Liver (tissue), 8 donors: ENCODE measurements at regions not wholly inside any gene's neighbourhood (a gene's known extent, or its start where the extent isn't known, plus 50 kb on each side); places are given as distances from the start of the nearest gene placed in this dataset.

Experiments used
- DNase-seq: peaks from one replicate; pipeline ENCODE4 v3.0.0-alpha.2; 2017; ENCODE audit warnings: low spot score
- H3K27ac ChIP-seq, 2 donors: one replicate each; pipeline ENCODE4 v1.7.0; 2013; ENCODE audit warnings: inconsistent platforms in 2 of 2, low read length in 2 of 2, control low read depth in 1 of 2, low read depth in 1 of 2, mild to moderate bottlenecking in 1 of 2
- H3K27me3 ChIP-seq, 4 donors: one replicate each; pipeline versions ENCODE4 v1.6.1 to v1.7.0; 2013; ENCODE audit warnings: low read length in 3 of 4, inconsistent platforms in 1 of 4, mild to moderate bottlenecking in 1 of 4, moderate library complexity in 1 of 4; ENCODE audit not compliant: control insufficient read depth in 4 of 4, insufficient read depth in 4 of 4
- H3K36me3 ChIP-seq, 4 donors: one replicate each; pipeline versions ENCODE4 v1.6.1 to v1.7.0; 2013; ENCODE audit warnings: low read length in 3 of 4, mild to moderate bottlenecking in 3 of 4, low read depth in 1 of 4, moderate library complexity in 1 of 4; ENCODE audit not compliant: control insufficient read depth in 4 of 4, insufficient read depth in 3 of 4
- H3K4me1 ChIP-seq, 4 donors: one replicate each; pipeline versions ENCODE4 v1.6.1 to v1.7.0; 2013; ENCODE audit warnings: low read length in 3 of 4, mild to moderate bottlenecking in 3 of 4, moderate library complexity in 1 of 4; ENCODE audit not compliant: control insufficient read depth in 4 of 4, insufficient read depth in 4 of 4
- H3K4me3 ChIP-seq, 3 donors: one replicate each; pipeline versions ENCODE4 v1.6.1 to v1.7.0; 2013; ENCODE audit warnings: low read length in 3 of 3, control low read depth in 1 of 3, low read depth in 1 of 3, mild to moderate bottlenecking in 1 of 3
- H3K9ac ChIP-seq, 2 donors: one replicate each; pipeline ENCODE4 v1.7.0; 2013; ENCODE audit warnings: low read length in 2 of 2, mild to moderate bottlenecking in 2 of 2, moderate library complexity in 2 of 2, control low read depth in 1 of 2, low read depth in 1 of 2
- H3K9me3 ChIP-seq, 4 donors: one replicate each; pipeline versions ENCODE4 v1.6.1 to v1.7.0; 2013; ENCODE audit warnings: low read length in 3 of 4; ENCODE audit not compliant: control insufficient read depth in 4 of 4
- EGR1 ChIP-seq, 2 donors: IDR thresholded peaks; 2 replicates each; pipeline ENCODE4 v1.6.1; 2016 to 2018; ENCODE audit warnings: antibody characterized with exemption in 2 of 2, low read depth in 2 of 2
- FOXA1 ChIP-seq: IDR thresholded peaks from 2 replicates; pipeline ENCODE4 v1.6.1; 2016; ENCODE audit warnings: antibody characterized with exemption
- FOXA2 ChIP-seq: IDR thresholded peaks from 2 replicates; pipeline ENCODE4 v1.6.1; 2016; ENCODE audit warnings: antibody characterized with exemption
- HNF4G ChIP-seq: IDR thresholded peaks from 2 replicates; pipeline ENCODE4 v1.6.1; 2016; ENCODE audit warnings: antibody characterized with exemption
- NR2F2 ChIP-seq: IDR thresholded peaks from 2 replicates; pipeline ENCODE4 v1.6.1; 2016; ENCODE audit warnings: antibody characterized with exemption
- RAD21 ChIP-seq, 2 donors: IDR thresholded peaks; 2 replicates each; pipeline ENCODE4 v1.6.1; 2016; ENCODE audit warnings: antibody characterized with exemption in 2 of 2, mild to moderate bottlenecking in 2 of 2
- SP1 ChIP-seq: IDR thresholded peaks from 2 replicates; pipeline ENCODE4 v1.6.1; 2018; ENCODE audit warnings: antibody characterized with exemption, mild to moderate bottlenecking
- TAF1 ChIP-seq: conservative IDR thresholded peaks from 2 replicates; pipeline ENCODE4 v1.6.1; 2016; ENCODE audit warnings: antibody characterized with exemption, mild to moderate bottlenecking
- YY1 ChIP-seq: IDR thresholded peaks from 2 replicates; pipeline ENCODE4 v1.6.1; 2016; ENCODE audit warnings: antibody characterized with exemption, mild to moderate bottlenecking
- ZBTB33 ChIP-seq: IDR thresholded peaks from 2 replicates; pipeline ENCODE4 v1.6.1; 2016; ENCODE audit warnings: antibody characterized with exemption
- WGBS: extraction: QIAGEN DNeasy Blood & Tissue Kit; methylation state at CpG from one replicate; pipeline ENCODE4 v1.1.7; 2013; 5-methylcytosine and 5-hydroxymethylcytosine counted together
- TF ChIP-seq, protein P1 (sequence below): fragments of 150-350 bp; IDR thresholded peaks from 2 replicates; pipeline ENCODE4 v1.5.1; 2017; ENCODE audit warnings: improper control_type of control experiment, low read depth, low read length; ENCODE audit not compliant: missing input control
- TF ChIP-seq, protein P2 (sequence below): IDR thresholded peaks from 2 replicates; pipeline ENCODE4 v1.6.1; 2016; ENCODE audit warnings: antibody characterized with exemption
- TF ChIP-seq, protein P3 (sequence below): IDR thresholded peaks from 2 replicates; pipeline ENCODE4 v1.6.1; 2016; ENCODE audit warnings: antibody characterized with exemption, mild to moderate bottlenecking
- TF ChIP-seq, protein P4 (sequence below): IDR thresholded peaks from 2 replicates; pipeline ENCODE4 v1.6.1; 2016; ENCODE audit warnings: antibody characterized with exemption
- donor health status: healthy.
- donor health status: healthy.
- donor health status: healthy.
- donor health status: healthy.
- donor health status: healthy.

DNA sequence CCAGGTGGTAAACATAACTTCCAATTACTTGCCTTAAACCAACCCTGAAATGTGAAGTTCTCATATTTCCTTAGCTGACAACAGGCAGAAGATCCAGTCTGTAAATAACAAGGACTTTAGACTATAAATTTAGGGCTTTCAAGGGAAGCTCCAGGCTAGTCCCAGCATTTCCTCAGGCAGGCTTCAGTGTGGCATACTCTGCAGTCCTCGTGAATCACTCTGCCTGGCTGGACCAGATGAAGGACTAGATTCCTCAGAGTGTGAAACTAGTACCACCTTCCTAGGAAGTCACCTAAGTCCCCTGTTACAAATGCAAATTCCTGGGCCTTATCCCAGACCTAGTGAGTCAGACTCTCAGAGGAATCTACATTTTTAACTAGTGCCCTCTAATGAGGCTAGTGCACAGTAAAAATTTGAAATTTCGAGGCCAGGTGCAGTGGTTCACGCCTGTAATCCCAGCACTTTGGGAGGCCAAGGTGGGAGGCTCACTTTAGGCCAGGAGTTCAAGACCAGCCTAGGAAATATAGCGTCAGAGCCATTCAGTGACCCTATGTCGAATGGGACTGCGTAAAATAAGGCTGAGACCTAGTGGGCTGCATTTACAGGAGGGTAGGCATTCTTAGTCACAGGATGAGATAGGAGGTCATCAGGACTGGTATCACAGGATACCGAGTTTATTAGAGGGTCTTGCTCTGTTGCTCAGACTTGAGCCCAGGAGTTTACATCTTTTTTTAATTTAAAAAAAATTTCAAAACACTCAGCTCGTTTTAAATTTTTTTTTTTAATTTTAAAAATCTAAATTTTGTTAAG, 279.6 kb upstream of the JARID2 start:
- H3K27me3 ChIP-seq, result no peaks in the 10 kb centered on the region
- TF ChIP-seq NR2F2 (no peak), TAF1 (no peak), SP1 (no peak), FOXA2 (no peak), HNF4G (no peak), EGR1 (IDR thresholded peaks at IDR 0.05; ENCODE audit: low read depth in 2 of 2) (no peak), RAD21 (IDR thresholded peaks at IDR 0.05) (no peak)
- TF ChIP-seq, protein P1, sequence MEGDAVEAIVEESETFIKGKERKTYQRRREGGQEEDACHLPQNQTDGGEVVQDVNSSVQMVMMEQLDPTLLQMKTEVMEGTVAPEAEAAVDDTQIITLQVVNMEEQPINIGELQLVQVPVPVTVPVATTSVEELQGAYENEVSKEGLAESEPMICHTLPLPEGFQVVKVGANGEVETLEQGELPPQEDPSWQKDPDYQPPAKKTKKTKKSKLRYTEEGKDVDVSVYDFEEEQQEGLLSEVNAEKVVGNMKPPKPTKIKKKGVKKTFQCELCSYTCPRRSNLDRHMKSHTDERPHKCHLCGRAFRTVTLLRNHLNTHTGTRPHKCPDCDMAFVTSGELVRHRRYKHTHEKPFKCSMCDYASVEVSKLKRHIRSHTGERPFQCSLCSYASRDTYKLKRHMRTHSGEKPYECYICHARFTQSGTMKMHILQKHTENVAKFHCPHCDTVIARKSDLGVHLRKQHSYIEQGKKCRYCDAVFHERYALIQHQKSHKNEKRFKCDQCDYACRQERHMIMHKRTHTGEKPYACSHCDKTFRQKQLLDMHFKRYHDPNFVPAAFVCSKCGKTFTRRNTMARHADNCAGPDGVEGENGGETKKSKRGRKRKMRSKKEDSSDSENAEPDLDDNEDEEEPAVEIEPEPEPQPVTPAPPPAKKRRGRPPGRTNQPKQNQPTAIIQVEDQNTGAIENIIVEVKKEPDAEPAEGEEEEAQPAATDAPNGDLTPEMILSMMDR, result no peak
- TF ChIP-seq, protein P2, sequence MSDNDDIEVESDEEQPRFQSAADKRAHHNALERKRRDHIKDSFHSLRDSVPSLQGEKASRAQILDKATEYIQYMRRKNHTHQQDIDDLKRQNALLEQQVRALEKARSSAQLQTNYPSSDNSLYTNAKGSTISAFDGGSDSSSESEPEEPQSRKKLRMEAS, result no peak
- TF ChIP-seq, protein P3, sequence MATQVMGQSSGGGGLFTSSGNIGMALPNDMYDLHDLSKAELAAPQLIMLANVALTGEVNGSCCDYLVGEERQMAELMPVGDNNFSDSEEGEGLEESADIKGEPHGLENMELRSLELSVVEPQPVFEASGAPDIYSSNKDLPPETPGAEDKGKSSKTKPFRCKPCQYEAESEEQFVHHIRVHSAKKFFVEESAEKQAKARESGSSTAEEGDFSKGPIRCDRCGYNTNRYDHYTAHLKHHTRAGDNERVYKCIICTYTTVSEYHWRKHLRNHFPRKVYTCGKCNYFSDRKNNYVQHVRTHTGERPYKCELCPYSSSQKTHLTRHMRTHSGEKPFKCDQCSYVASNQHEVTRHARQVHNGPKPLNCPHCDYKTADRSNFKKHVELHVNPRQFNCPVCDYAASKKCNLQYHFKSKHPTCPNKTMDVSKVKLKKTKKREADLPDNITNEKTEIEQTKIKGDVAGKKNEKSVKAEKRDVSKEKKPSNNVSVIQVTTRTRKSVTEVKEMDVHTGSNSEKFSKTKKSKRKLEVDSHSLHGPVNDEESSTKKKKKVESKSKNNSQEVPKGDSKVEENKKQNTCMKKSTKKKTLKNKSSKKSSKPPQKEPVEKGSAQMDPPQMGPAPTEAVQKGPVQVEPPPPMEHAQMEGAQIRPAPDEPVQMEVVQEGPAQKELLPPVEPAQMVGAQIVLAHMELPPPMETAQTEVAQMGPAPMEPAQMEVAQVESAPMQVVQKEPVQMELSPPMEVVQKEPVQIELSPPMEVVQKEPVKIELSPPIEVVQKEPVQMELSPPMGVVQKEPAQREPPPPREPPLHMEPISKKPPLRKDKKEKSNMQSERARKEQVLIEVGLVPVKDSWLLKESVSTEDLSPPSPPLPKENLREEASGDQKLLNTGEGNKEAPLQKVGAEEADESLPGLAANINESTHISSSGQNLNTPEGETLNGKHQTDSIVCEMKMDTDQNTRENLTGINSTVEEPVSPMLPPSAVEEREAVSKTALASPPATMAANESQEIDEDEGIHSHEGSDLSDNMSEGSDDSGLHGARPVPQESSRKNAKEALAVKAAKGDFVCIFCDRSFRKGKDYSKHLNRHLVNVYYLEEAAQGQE, result no peak
- TF ChIP-seq, protein P4, sequence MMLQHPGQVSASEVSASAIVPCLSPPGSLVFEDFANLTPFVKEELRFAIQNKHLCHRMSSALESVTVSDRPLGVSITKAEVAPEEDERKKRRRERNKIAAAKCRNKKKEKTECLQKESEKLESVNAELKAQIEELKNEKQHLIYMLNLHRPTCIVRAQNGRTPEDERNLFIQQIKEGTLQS, result no peak
- no peak overlapping the region for H3K4me3 ChIP-seq
- no peaks in the 10 kb centered on the region for H3K9me3 ChIP-seq
- H3K27ac ChIP-seq, result no peak overlapping the region
- H3K36me3 ChIP-seq, result no peaks in the 10 kb centered on the region
- DNase-seq, result no peak
- no peak overlapping the region for H3K9ac ChIP-seq
- 90% methylated on average over 8 of the region's 8 CpGs for WGBS
- peaks cover 0 to 3% (median 1%) of the 10 kb centered on the region in 4 donors for H3K4me1 ChIP-seq

GRCh38 chr6:14966906-14967711, 278.8 kb upstream of the JARID2 start:
- Histone ChIP-seq H3K4me1 (peaks cover 0 to 3% (median 1%) of the 10 kb centered on the region in 4 donors), H3K9ac (no peak overlapping the region), H3K36me3 (no peaks in the 10 kb centered on the region), H3K4me3 (no peak overlapping the region), H3K27ac (no peak overlapping the region), H3K9me3 (no peaks in the 10 kb centered on the region), H3K27me3 (no peaks in the 10 kb centered on the region)
- WGBS, result 83% methylated on average over 5 of the region's 5 CpGs
- DNase-seq, result no peak
- TF ChIP-seq, protein P1, result no peak
- no peak for TF ChIP-seq TAF1
- no peak for TF ChIP-seq FOXA1
- TF ChIP-seq YY1, result no peak
- no peak for TF ChIP-seq HNF4G
- TF ChIP-seq NR2F2, result no peak
- TF ChIP-seq, protein P3, result no peak
- TF ChIP-seq, protein P2, result no peak
- no peak for TF ChIP-seq SP1
- no peak for TF ChIP-seq ZBTB33
